ENCODE measurements at regions not wholly inside any gene's neighbourhood (a gene's known extent, or its start where the extent isn't known, plus 50 kb on each side); places are given as distances from the start of the nearest gene placed in this dataset.

- Histone ChIP-seq H3K4me1 (ENCODE audit: control insufficient read depth in 1 of 2, insufficient read depth in 2 of 2, low read length in 2 of 2) (no peaks in the 10 kb centered on the region), H3K36me3 (ENCODE audit: control insufficient read depth in 1 of 2, insufficient read depth in 2 of 2, low read length in 1 of 2) (no peaks in the 10 kb centered on the region), H3K27ac (ENCODE audit: low read depth in 1 of 2, low read length in 2 of 2) (no peak overlapping the region), H3K27me3 (ENCODE audit: control insufficient read depth in 1 of 2, insufficient read depth in 2 of 2, low read length in 1 of 2) (no peaks in the 10 kb centered on the region), H3K4me3 (ENCODE audit: low read length in 2 of 2) (no peak overlapping the region), H3K9me3 (ENCODE audit: control insufficient read depth, low read length) (no peaks in the 10 kb centered on the region)
- no peak for ATAC-seq (ENCODE audit: low FRiP score)
- DNase-seq, result no peak
- intact Hi-C loops (cut with DNase I), result no loop called here
- WGBS, 2 donors, result 90 to 97% methylated on average over 19 of the region's 19 CpGs
Measured at GRCh38 chr2:443216-443615, 155.3 kb upstream of the ALKAL2 start.

GRCh38 chr2:441258-442022, 153.5 kb upstream of the ALKAL2 start:
- H3K9me3 ChIP-seq (ENCODE audit: control insufficient read depth, low read length), result no peaks in the 10 kb centered on the region
- 86 to 89% methylated on average over 16 of the region's 16 CpGs for WGBS, 2 donors
- H3K4me1 ChIP-seq (ENCODE audit: control insufficient read depth in 1 of 2, insufficient read depth in 2 of 2, low read length in 2 of 2), result no peaks in the 10 kb centered on the region
- DNase-seq (no peak), ATAC-seq (ENCODE audit: low FRiP score) (peak; percentile 19)
- H3K36me3 ChIP-seq (ENCODE audit: control insufficient read depth in 1 of 2, insufficient read depth in 2 of 2, low read length in 1 of 2), result no peaks in the 10 kb centered on the region
- H3K27ac ChIP-seq (ENCODE audit: low read depth in 1 of 2, low read length in 2 of 2), result no peak overlapping the region
- no peak overlapping the region for H3K4me3 ChIP-seq (ENCODE audit: low read length in 2 of 2)
- H3K27me3 ChIP-seq (ENCODE audit: control insufficient read depth in 1 of 2, insufficient read depth in 2 of 2, low read length in 1 of 2), result no peaks in the 10 kb centered on the region
- intact Hi-C loops (cut with DNase I), result no loop called here

GRCh38 chr2:440403-440740, 152.5 kb upstream of the ALKAL2 start:
- Histone ChIP-seq H3K9me3 (ENCODE audit: control insufficient read depth, low read length) (no peaks in the 10 kb centered on the region), H3K4me3 (ENCODE audit: low read length in 2 of 2) (no peak overlapping the region), H3K27ac (ENCODE audit: low read depth in 1 of 2, low read length in 2 of 2) (no peak overlapping the region), H3K36me3 (ENCODE audit: control insufficient read depth in 1 of 2, insufficient read depth in 2 of 2, low read length in 1 of 2) (no peaks in the 10 kb centered on the region), H3K27me3 (ENCODE audit: control insufficient read depth in 1 of 2, insufficient read depth in 2 of 2, low read length in 1 of 2) (no peaks in the 10 kb centered on the region), H3K4me1 (ENCODE audit: control insufficient read depth in 1 of 2, insufficient read depth in 2 of 2, low read length in 2 of 2) (no peaks in the 10 kb centered on the region)
- ATAC-seq (ENCODE audit: low FRiP score) (no peak), DNase-seq (no peak)
- intact Hi-C loops (cut with DNase I), result no loop called here
- 74 to 76% methylated on average over 4 of the region's 4 CpGs for WGBS, 2 donors

GRCh38 chr2:439556-440402, 151.9 kb upstream of the ALKAL2 start:
- intact Hi-C loops (cut with DNase I), result no loop called here
- 86 to 88% methylated on average over 24 of the region's 24 CpGs for WGBS, 2 donors
- no peaks in the 10 kb centered on the region for H3K9me3 ChIP-seq (ENCODE audit: control insufficient read depth, low read length)
- ATAC-seq (ENCODE audit: low FRiP score), result peak; percentile 67
- no peaks in the 10 kb centered on the region for H3K36me3 ChIP-seq (ENCODE audit: control insufficient read depth in 1 of 2, insufficient read depth in 2 of 2, low read length in 1 of 2)
- H3K4me3 ChIP-seq (ENCODE audit: low read length in 2 of 2), result no peak overlapping the region
- H3K4me1 ChIP-seq (ENCODE audit: control insufficient read depth in 1 of 2, insufficient read depth in 2 of 2, low read length in 2 of 2), result no peaks in the 10 kb centered on the region
- H3K27me3 ChIP-seq (ENCODE audit: control insufficient read depth in 1 of 2, insufficient read depth in 2 of 2, low read length in 1 of 2), result no peaks in the 10 kb centered on the region
- no peak for DNase-seq
- H3K27ac ChIP-seq (ENCODE audit: low read depth in 1 of 2, low read length in 2 of 2), result no peak overlapping the region

- no peaks in the 10 kb centered on the region for H3K4me1 ChIP-seq (ENCODE audit: control insufficient read depth in 1 of 2, insufficient read depth in 2 of 2, low read length in 2 of 2)
- intact Hi-C loops (cut with DNase I), result no loop called here
- no peak overlapping the region for H3K27ac ChIP-seq (ENCODE audit: low read depth in 1 of 2, low read length in 2 of 2)
- no peaks in the 10 kb centered on the region for H3K9me3 ChIP-seq (ENCODE audit: control insufficient read depth, low read length)
- no peak for ATAC-seq (ENCODE audit: low FRiP score)
- H3K27me3 ChIP-seq (ENCODE audit: control insufficient read depth in 1 of 2, insufficient read depth in 2 of 2, low read length in 1 of 2), result no peaks in the 10 kb centered on the region
- H3K4me3 ChIP-seq (ENCODE audit: low read length in 2 of 2), result no peak overlapping the region
- DNase-seq, result no peak
- WGBS, 2 donors, result 80 to 83% methylated on average over 17 of the region's 17 CpGs
- no peaks in the 10 kb centered on the region for H3K36me3 ChIP-seq (ENCODE audit: control insufficient read depth in 1 of 2, insufficient read depth in 2 of 2, low read length in 1 of 2)
Measured at GRCh38 chr2:439077-439476, 151.2 kb upstream of the ALKAL2 start.

- DNase-seq, result no peak
- no peaks in the 10 kb centered on the region for H3K36me3 ChIP-seq (ENCODE audit: control insufficient read depth in 1 of 2, insufficient read depth in 2 of 2, low read length in 1 of 2)
- no peaks in the 10 kb centered on the region for H3K4me1 ChIP-seq (ENCODE audit: control insufficient read depth in 1 of 2, insufficient read depth in 2 of 2, low read length in 2 of 2)
- intact Hi-C loops (cut with DNase I), result no loop called here
- no peak overlapping the region for H3K27ac ChIP-seq (ENCODE audit: low read depth in 1 of 2, low read length in 2 of 2)
- ATAC-seq (ENCODE audit: low FRiP score), result no peak
- H3K9me3 ChIP-seq (ENCODE audit: control insufficient read depth, low read length), result no peaks in the 10 kb centered on the region
- 48 to 54% methylated on average over 15 of the region's 15 CpGs for WGBS, 2 donors
- no peaks in the 10 kb centered on the region for H3K27me3 ChIP-seq (ENCODE audit: control insufficient read depth in 1 of 2, insufficient read depth in 2 of 2, low read length in 1 of 2)
- H3K4me3 ChIP-seq (ENCODE audit: low read length in 2 of 2), result no peak overlapping the region
Measured at GRCh38 chr2:437756-438393, 150.0 kb upstream of the ALKAL2 start.

- Histone ChIP-seq H3K4me3 (ENCODE audit: low read length in 2 of 2) (no peak overlapping the region), H3K27me3 (ENCODE audit: control insufficient read depth in 1 of 2, insufficient read depth in 2 of 2, low read length in 1 of 2) (no peaks in the 10 kb centered on the region), H3K9me3 (ENCODE audit: control insufficient read depth, low read length) (no peaks in the 10 kb centered on the region), H3K4me1 (ENCODE audit: control insufficient read depth in 1 of 2, insufficient read depth in 2 of 2, low read length in 2 of 2) (no peaks in the 10 kb centered on the region), H3K27ac (ENCODE audit: low read depth in 1 of 2, low read length in 2 of 2) (no peak overlapping the region), H3K36me3 (ENCODE audit: control insufficient read depth in 1 of 2, insufficient read depth in 2 of 2, low read length in 1 of 2) (no peaks in the 10 kb centered on the region)
- DNase-seq, result no peak
- 80 to 83% methylated on average over 5 of the region's 5 CpGs for WGBS, 2 donors
- intact Hi-C loops (cut with DNase I), result no loop called here
- no peak for ATAC-seq (ENCODE audit: low FRiP score)
Measured at GRCh38 chr2:437180-437579, 149.3 kb upstream of the ALKAL2 start.

GRCh38 chr2:436205-436604, 148.3 kb upstream of the ALKAL2 start:
- DNase-seq, result no peak
- Histone ChIP-seq H3K4me1 (ENCODE audit: control insufficient read depth in 1 of 2, insufficient read depth in 2 of 2, low read length in 2 of 2) (no peaks in the 10 kb centered on the region), H3K27ac (ENCODE audit: low read depth in 1 of 2, low read length in 2 of 2) (no peak overlapping the region), H3K27me3 (ENCODE audit: control insufficient read depth in 1 of 2, insufficient read depth in 2 of 2, low read length in 1 of 2) (no peaks in the 10 kb centered on the region), H3K4me3 (ENCODE audit: low read length in 2 of 2) (no peak overlapping the region), H3K36me3 (ENCODE audit: control insufficient read depth in 1 of 2, insufficient read depth in 2 of 2, low read length in 1 of 2) (no peaks in the 10 kb centered on the region), H3K9me3 (ENCODE audit: control insufficient read depth, low read length) (no peaks in the 10 kb centered on the region)
- intact Hi-C loops (cut with DNase I), result no loop called here
- no peak for ATAC-seq (ENCODE audit: low FRiP score)
- 96 to 97% methylated on average over 14 of the region's 14 CpGs for WGBS, 2 donors
